Lower leg skin (tissue), 3 donors: ENCODE measurements at regions not wholly inside any gene's neighbourhood (a gene's known extent, or its start where the extent isn't known, plus 50 kb on each side); places are given as distances from the start of the nearest gene placed in this dataset.

Source experiments
- POLR2A ChIP-seq, 2 donors: fragments of 450-650 bp; IDR thresholded peaks; one replicate each; pipeline ENCODE4 v1.6.1; 2016 to 2017; ENCODE audit warnings: antibody characterized with exemption in 2 of 2, mild to moderate bottlenecking in 1 of 2, moderate library complexity in 1 of 2
- TF ChIP-seq, protein P1 (sequence below), 3 donors: fragments of 450-650 bp; IDR thresholded peaks; one replicate each; pipeline ENCODE4 v1.5.1; 2016; ENCODE audit warnings: antibody characterized with exemption in 3 of 3, mild to moderate bottlenecking in 3 of 3, moderate library complexity in 2 of 3

DNA sequence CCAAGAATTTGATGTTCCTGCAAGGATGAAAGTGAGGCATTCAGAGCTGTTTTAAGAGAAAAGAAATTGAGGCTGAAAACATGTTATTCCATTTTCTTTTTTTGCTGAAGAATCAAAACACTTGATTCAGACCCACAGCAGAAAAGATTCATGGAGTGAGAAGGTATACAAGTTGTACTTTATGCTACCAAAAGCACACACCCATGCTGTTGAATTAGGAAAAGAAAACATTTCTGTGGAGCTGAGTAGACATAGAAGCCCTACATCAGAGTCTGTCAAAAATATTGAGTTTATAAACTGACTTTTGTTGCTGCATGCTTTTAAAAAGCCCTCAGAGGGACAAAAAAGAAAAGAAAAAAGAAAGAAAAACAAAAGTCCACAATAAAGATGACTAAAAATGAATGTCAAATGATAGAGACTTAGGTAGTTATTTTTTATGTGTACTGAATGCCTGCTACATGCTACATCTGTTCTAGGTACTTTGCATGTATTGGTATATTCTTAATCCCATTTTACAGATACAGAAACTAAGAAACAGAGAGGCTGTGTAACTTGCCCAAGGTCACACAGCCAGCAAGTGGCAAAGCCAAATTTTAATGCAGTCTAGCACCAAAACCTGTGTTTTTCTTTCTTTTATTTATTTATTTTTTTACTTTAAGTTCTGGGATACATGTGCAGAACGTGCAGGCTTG lies 71.7 kb upstream of the PALS2 start:
- TF ChIP-seq, protein P1, sequence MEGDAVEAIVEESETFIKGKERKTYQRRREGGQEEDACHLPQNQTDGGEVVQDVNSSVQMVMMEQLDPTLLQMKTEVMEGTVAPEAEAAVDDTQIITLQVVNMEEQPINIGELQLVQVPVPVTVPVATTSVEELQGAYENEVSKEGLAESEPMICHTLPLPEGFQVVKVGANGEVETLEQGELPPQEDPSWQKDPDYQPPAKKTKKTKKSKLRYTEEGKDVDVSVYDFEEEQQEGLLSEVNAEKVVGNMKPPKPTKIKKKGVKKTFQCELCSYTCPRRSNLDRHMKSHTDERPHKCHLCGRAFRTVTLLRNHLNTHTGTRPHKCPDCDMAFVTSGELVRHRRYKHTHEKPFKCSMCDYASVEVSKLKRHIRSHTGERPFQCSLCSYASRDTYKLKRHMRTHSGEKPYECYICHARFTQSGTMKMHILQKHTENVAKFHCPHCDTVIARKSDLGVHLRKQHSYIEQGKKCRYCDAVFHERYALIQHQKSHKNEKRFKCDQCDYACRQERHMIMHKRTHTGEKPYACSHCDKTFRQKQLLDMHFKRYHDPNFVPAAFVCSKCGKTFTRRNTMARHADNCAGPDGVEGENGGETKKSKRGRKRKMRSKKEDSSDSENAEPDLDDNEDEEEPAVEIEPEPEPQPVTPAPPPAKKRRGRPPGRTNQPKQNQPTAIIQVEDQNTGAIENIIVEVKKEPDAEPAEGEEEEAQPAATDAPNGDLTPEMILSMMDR (IDR thresholded peaks at IDR 0.05) = no peak
- TF ChIP-seq POLR2A (IDR thresholded peaks at IDR 0.05) = no peak
